BJ (cell line): ENCODE measurements at regions not wholly inside any gene's neighbourhood (a gene's known extent, or its start where the extent isn't known, plus 50 kb on each side); places are given as distances from the start of the nearest gene placed in this dataset.
"Not testable (repeated sequence)": the region's sequence is repeated elsewhere in the genome, so short reads cannot be mapped to it uniquely, and the experiment has no call there.

Source experiments
- CTCF ChIA-PET: fragments of 350-600 bp; formaldehyde crosslinking; extraction: SDS; loops from one replicate; lab custom pipeline; 2021; ENCODE audit warnings: antibody characterized with exemption, inconsistent platforms; lab: Yijun Ruan, JAX
- POLR2A ChIA-PET: fragments of 300-600 bp; sonication (Branson Sonifier 250); formaldehyde crosslinking; extraction: SDS; loops from one replicate; lab custom pipeline; 2021; ENCODE audit warnings: antibody characterized with exemption; lab: Charles Lee
- DNase-seq: peaks from one replicate; pipeline ENCODE4 v3.0.0-alpha.2; 2011; ENCODE audit warnings: low read depth
- H3K27me3 ChIP-seq: 2 replicates; pipeline ENCODE4 v1.6.0; 2011; ENCODE audit warnings: low read length; ENCODE audit not compliant: control insufficient read depth, insufficient read depth
- H3K36me3 ChIP-seq: 2 replicates; pipeline ENCODE4 v1.5.1; 2011; ENCODE audit warnings: low read length; ENCODE audit not compliant: control insufficient read depth, insufficient read depth
- H3K4me3 ChIP-seq: 2 replicates; pipeline ENCODE4 v1.5.1; 2011; ENCODE audit warnings: low read depth, mild to moderate bottlenecking, control low read depth, low read length
- CTCF ChIP-seq: IDR thresholded peaks from 2 replicates; pipeline ENCODE4 v1.5.1; 2011; ENCODE audit warnings: low read depth, mild to moderate bottlenecking, control low read depth, inconsistent platforms, low read length, moderate library complexity; ENCODE audit not compliant: insufficient read depth

GRCh38 chr10:36462194-36462593 lies 663.2 kb upstream of the ANKRD30A start:
- Histone ChIP-seq H3K4me3 (no peak overlapping the region), H3K36me3 (no peaks in the 10 kb centered on the region), H3K27me3 (no peaks in the 10 kb centered on the region)
- POLR2A ChIA-PET = no interaction called here
- no peak for DNase-seq
- no peak for TF ChIP-seq CTCF
- CTCF ChIA-PET = no interaction called here

- POLR2A ChIA-PET, CTCF ChIA-PET, DNase-seq, H3K27me3 ChIP-seq, H3K36me3 ChIP-seq, H3K4me3 ChIP-seq: not testable (repeated sequence)
Measured at GRCh38 chr10:36458437-36458836, 667.0 kb upstream of the ANKRD30A start.

GRCh38 chr10:36457751-36458150 lies 667.6 kb upstream of the ANKRD30A start:
- TF ChIP-seq CTCF = no peak
- no peak for DNase-seq
- Histone ChIP-seq H3K36me3 (no peaks in the 10 kb centered on the region), H3K27me3 (no peaks in the 10 kb centered on the region), H3K4me3 (no peak overlapping the region)
- POLR2A ChIA-PET = no interaction called here
- CTCF ChIA-PET = no interaction called here

GRCh38 chr10:36455526-36456133 lies 669.8 kb upstream of the ANKRD30A start:
- no peak for TF ChIP-seq CTCF
- ChIA-PET POLR2A (no interaction called here), CTCF (no interaction called here)
- H3K4me3 ChIP-seq = no peak overlapping the region
- H3K36me3 ChIP-seq = no peaks in the 10 kb centered on the region
- no peak for DNase-seq
- no peaks in the 10 kb centered on the region for H3K27me3 ChIP-seq

GRCh38 chr10:36452851-36453250 lies 672.5 kb upstream of the ANKRD30A start:
- DNase-seq = no peak
- POLR2A ChIA-PET = interaction anchor here (0.6 kb wide), 1 partner anchor 31 kb away, joined by 3 read pairs; no protein-coding TSS in a partner anchor
- CTCF ChIA-PET = no interaction called here
- H3K36me3 ChIP-seq = no peaks in the 10 kb centered on the region
- no peak for TF ChIP-seq CTCF
- H3K27me3 ChIP-seq = no peaks in the 10 kb centered on the region
- H3K4me3 ChIP-seq = no peak overlapping the region
